HEK293 (cell line): ENCODE measurements at regions not wholly inside any gene's neighbourhood (a gene's known extent, or its start where the extent isn't known, plus 50 kb on each side); places are given as distances from the start of the nearest gene placed in this dataset.

ENCODE experiments used
- CTCF ChIA-PET: fragments of 350-600 bp; formaldehyde crosslinking; extraction: SDS; loops from one replicate; lab custom pipeline; 2021; ENCODE audit warnings: antibody characterized with exemption; lab: Yijun Ruan, JAX
- POLR2A ChIA-PET: fragments of 300-600 bp; formaldehyde crosslinking; extraction: SDS; loops from one replicate; lab custom pipeline; 2020; ENCODE audit warnings: antibody characterized with exemption, inconsistent platforms; lab: Yijun Ruan, JAX
- H3K27ac ChIP-seq: fragments of 200-500 bp; sonication (Bioruptor generic); 2 replicates; pipeline ENCODE4 v1.5.1; 2014; ENCODE audit warnings: low read depth, low read length, control low read depth, inconsistent platforms; ENCODE audit errors: extremely low read depth
- H3K36me3 ChIP-seq, 2 experiments: fragments of 200-500 bp in 1 of 2; sonication (Bioruptor generic) in 1 of 2; 1 replicate in 1 of 2; 2 replicates in 1 of 2; pipeline ENCODE4 v1.5.1; 2014 to 2017; ENCODE audit warnings: inconsistent platforms in 2 of 2, low read length in 2 of 2; ENCODE audit not compliant: control insufficient read depth in 2 of 2, insufficient read depth in 1 of 2
- H3K4me1 ChIP-seq: fragments of 200-500 bp; sonication (Bioruptor generic); 2 replicates; pipeline ENCODE4 v1.5.1; 2014; ENCODE audit warnings: mild to moderate bottlenecking, low read length, inconsistent platforms; ENCODE audit not compliant: control insufficient read depth, insufficient read depth
- H3K4me3 ChIP-seq: 2 replicates; pipeline ENCODE4 v1.5.1; 2011; ENCODE audit warnings: low read depth, mild to moderate bottlenecking, control low read depth, low read length, moderate library complexity
- H3K9me3 ChIP-seq: fragments of 200-500 bp; sonication (Bioruptor generic); 2 replicates; pipeline ENCODE4 v1.5.1; 2014; ENCODE audit warnings: low read depth, low read length, inconsistent platforms; ENCODE audit not compliant: control insufficient read depth, insufficient read depth
- GLIS2 ChIP-seq: fragments of 450-650 bp; formaldehyde crosslinking; IDR thresholded peaks from 2 replicates; pipeline ENCODE4 v1.5.1; 2016; ENCODE audit warnings: missing biosample characterization, missing genetic modification characterization
- HIC1 ChIP-seq: fragments of 450-650 bp; formaldehyde crosslinking; IDR thresholded peaks from 2 replicates; pipeline ENCODE4 v1.5.1; 2016; ENCODE audit warnings: missing biosample characterization, missing genetic modification characterization
- KLF9 ChIP-seq: fragments of 450-650 bp; formaldehyde crosslinking; IDR thresholded peaks from 2 replicates; pipeline ENCODE4 v1.5.1; 2016; ENCODE audit warnings: missing biosample characterization, missing genetic modification characterization, low read depth
- PRDM4 ChIP-seq: fragments of 450-650 bp; formaldehyde crosslinking; IDR thresholded peaks from 2 replicates; pipeline ENCODE4 v1.5.1; 2017; ENCODE audit warnings: missing biosample characterization, missing genetic modification characterization
- TRIM28 ChIP-seq: IDR thresholded peaks from 2 replicates; pipeline ENCODE4 v1.6.1; 2011; ENCODE audit warnings: low read length, control low read depth, borderline replicate concordance
- ZFP3 ChIP-seq: fragments of 450-650 bp; formaldehyde crosslinking; IDR thresholded peaks from 2 replicates; pipeline ENCODE4 v1.5.1; 2016; ENCODE audit warnings: low read depth, missing biosample characterization, missing genetic modification characterization
- ZFP37 ChIP-seq: fragments of 450-650 bp; formaldehyde crosslinking; IDR thresholded peaks from 2 replicates; pipeline ENCODE4 v1.5.1; 2016; ENCODE audit warnings: missing biosample characterization, missing genetic modification characterization
- ZNF16 ChIP-seq: fragments of 450-650 bp; formaldehyde crosslinking; IDR thresholded peaks from 2 replicates; pipeline ENCODE4 v1.5.1; 2016; ENCODE audit warnings: low read depth, missing biosample characterization, missing genetic modification characterization
- ZNF19 ChIP-seq: fragments of 450-650 bp; formaldehyde crosslinking; IDR thresholded peaks from 2 replicates; pipeline ENCODE4; 2016; ENCODE audit warnings: missing biosample characterization, missing genetic modification characterization, low read depth
- ZNF214 ChIP-seq: fragments of 450-650 bp; formaldehyde crosslinking; IDR thresholded peaks from 2 replicates; pipeline ENCODE4 v1.5.1; 2017; ENCODE audit warnings: missing biosample characterization, mild to moderate bottlenecking, missing genetic modification characterization, borderline replicate concordance
- ZNF324 ChIP-seq: fragments of 450-650 bp; formaldehyde crosslinking; IDR thresholded peaks from 2 replicates; pipeline ENCODE4 v1.5.1; 2016; ENCODE audit warnings: missing biosample characterization, missing genetic modification characterization
- ZNF394 ChIP-seq: fragments of 450-650 bp; formaldehyde crosslinking; IDR thresholded peaks from 2 replicates; pipeline ENCODE4 v1.5.1; 2016; ENCODE audit warnings: missing biosample characterization, missing genetic modification characterization, mild to moderate bottlenecking, moderate library complexity, borderline replicate concordance
- ZNF518A ChIP-seq: fragments of 450-650 bp; formaldehyde crosslinking; conservative IDR thresholded peaks from 2 replicates; pipeline ENCODE4 v1.5.1; 2016; ENCODE audit warnings: low read depth, missing biosample characterization, missing genetic modification characterization
- ZNF560 ChIP-seq: fragments of 450-650 bp; formaldehyde crosslinking; IDR thresholded peaks from 2 replicates; pipeline ENCODE4 v1.5.1; 2017; ENCODE audit warnings: missing biosample characterization, missing genetic modification characterization, borderline replicate concordance
- ZNF600 ChIP-seq: fragments of 450-650 bp; formaldehyde crosslinking; IDR thresholded peaks from 2 replicates; pipeline ENCODE4 v1.5.1; 2016; ENCODE audit warnings: missing biosample characterization, missing genetic modification characterization
- ZNF624 ChIP-seq: fragments of 450-650 bp; formaldehyde crosslinking; IDR thresholded peaks from 2 replicates; pipeline ENCODE4 v1.5.1; 2017; ENCODE audit warnings: missing biosample characterization, missing genetic modification characterization
- ZSCAN18 ChIP-seq: fragments of 450-650 bp; formaldehyde crosslinking; IDR thresholded peaks from 2 replicates; pipeline ENCODE4 v1.5.1; 2016; ENCODE audit warnings: missing biosample characterization, missing genetic modification characterization
- TF ChIP-seq, protein P1 (sequence below): fragments of 450-650 bp; formaldehyde crosslinking; IDR thresholded peaks from 2 replicates; pipeline ENCODE4 v1.5.1; 2016; ENCODE audit warnings: missing biosample characterization, missing genetic modification characterization
- TF ChIP-seq, protein P2 (sequence below): fragments of 450-650 bp; formaldehyde crosslinking; IDR thresholded peaks from 2 replicates; pipeline ENCODE4 v1.5.1; 2017; ENCODE audit warnings: missing biosample characterization, missing genetic modification characterization
- TF ChIP-seq, protein P3 (sequence below): fragments of 450-650 bp; formaldehyde crosslinking; IDR thresholded peaks from 2 replicates; pipeline ENCODE4 v1.5.1; 2016; ENCODE audit warnings: missing biosample characterization, missing genetic modification characterization

- ChIA-PET POLR2A (no interaction called here), CTCF (no interaction called here)
- Histone ChIP-seq H3K27ac (no peak overlapping the region), H3K4me1 (no peaks in the 10 kb centered on the region), H3K4me3 (no peak overlapping the region), H3K36me3 (no peaks in the 10 kb centered on the region), H3K9me3 (no peaks in the 10 kb centered on the region)
- TF ChIP-seq GLIS2 (no peak), ZNF19 (tag by site-specific recombination) (no peak), ZNF624 (tag by site-specific recombination) (no peak), ZFP3 (tag by site-specific recombination) (no peak), ZNF518A (tag by site-specific recombination) (no peak), ZNF560 (tag by site-specific recombination) (no peak), TRIM28 (no peak), ZSCAN18 (tag by site-specific recombination) (no peak), PRDM4 (tag by site-specific recombination) (no peak), ZNF16 (tag by site-specific recombination) (no peak), ZNF394 (tag by site-specific recombination) (no peak), ZNF214 (tag by site-specific recombination) (no peak), ZNF600 (tag by site-specific recombination) (no peak), KLF9 (no peak), ZNF324 (tag by site-specific recombination) (no peak), HIC1 (tag by site-specific recombination) (no peak), ZFP37 (tag by site-specific recombination) (no peak)
- TF ChIP-seq, protein P1, sequence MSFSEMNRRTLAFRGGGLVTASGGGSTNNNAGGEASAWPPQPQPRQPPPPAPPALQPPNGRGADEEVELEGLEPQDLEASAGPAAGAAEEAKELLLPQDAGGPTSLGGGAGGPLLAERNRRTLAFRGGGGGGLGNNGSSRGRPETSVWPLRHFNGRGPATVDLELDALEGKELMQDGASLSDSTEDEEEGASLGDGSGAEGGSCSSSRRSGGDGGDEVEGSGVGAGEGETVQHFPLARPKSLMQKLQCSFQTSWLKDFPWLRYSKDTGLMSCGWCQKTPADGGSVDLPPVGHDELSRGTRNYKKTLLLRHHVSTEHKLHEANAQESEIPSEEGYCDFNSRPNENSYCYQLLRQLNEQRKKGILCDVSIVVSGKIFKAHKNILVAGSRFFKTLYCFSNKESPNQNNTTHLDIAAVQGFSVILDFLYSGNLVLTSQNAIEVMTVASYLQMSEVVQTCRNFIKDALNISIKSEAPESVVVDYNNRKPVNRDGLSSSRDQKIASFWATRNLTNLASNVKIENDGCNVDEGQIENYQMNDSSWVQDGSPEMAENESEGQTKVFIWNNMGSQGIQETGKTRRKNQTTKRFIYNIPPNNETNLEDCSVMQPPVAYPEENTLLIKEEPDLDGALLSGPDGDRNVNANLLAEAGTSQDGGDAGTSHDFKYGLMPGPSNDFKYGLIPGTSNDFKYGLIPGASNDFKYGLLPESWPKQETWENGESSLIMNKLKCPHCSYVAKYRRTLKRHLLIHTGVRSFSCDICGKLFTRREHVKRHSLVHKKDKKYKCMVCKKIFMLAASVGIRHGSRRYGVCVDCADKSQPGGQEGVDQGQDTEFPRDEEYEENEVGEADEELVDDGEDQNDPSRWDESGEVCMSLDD (tag by site-specific recombination) = no peak
- TF ChIP-seq, protein P2, sequence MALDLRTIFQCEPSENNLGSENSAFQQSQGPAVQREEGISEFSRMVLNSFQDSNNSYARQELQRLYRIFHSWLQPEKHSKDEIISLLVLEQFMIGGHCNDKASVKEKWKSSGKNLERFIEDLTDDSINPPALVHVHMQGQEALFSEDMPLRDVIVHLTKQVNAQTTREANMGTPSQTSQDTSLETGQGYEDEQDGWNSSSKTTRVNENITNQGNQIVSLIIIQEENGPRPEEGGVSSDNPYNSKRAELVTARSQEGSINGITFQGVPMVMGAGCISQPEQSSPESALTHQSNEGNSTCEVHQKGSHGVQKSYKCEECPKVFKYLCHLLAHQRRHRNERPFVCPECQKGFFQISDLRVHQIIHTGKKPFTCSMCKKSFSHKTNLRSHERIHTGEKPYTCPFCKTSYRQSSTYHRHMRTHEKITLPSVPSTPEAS = no peak
- TF ChIP-seq, protein P3, sequence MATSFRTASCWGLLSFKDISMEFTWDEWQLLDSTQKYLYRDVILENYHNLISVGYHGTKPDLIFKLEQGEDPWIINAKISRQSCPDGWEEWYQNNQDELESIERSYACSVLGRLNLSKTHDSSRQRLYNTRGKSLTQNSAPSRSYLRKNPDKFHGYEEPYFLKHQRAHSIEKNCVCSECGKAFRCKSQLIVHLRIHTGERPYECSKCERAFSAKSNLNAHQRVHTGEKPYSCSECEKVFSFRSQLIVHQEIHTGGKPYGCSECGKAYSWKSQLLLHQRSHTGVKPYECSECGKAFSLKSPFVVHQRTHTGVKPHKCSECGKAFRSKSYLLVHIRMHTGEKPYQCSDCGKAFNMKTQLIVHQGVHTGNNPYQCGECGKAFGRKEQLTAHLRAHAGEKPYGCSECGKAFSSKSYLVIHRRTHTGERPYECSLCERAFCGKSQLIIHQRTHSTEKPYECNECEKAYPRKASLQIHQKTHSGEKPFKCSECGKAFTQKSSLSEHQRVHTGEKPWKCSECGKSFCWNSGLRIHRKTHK (tag by site-specific recombination) = no peak
Measured at GRCh38 chrX:110541266-110541665, 182.6 kb downstream of the RTL9 start.
